ENCODE measurements at regions not wholly inside any gene's neighbourhood (a gene's known extent, or its start where the extent isn't known, plus 50 kb on each side); places are given as distances from the start of the nearest gene placed in this dataset.
"Not testable (repeated sequence)": the region's sequence is repeated elsewhere in the genome, so short reads cannot be mapped to it uniquely, and the experiment has no call there.

- no peak for DNase-seq (ENCODE audit: low read depth in 4 of 4, low spot score in 2 of 4)
Measured at GRCh38 chrX:40883021-40883619, 147.8 kb upstream of the MED14 start.

- no peak for DNase-seq (ENCODE audit: low read depth in 4 of 4, low spot score in 2 of 4)
Measured at GRCh38 chrX:40885989-40886388, 150.6 kb upstream of the MED14 start.

GRCh38 chrX:40887476-40887875, 152.1 kb upstream of the MED14 start:
- DNase-seq (ENCODE audit: low read depth in 4 of 4, low spot score in 2 of 4): no peak

GRCh38 chrX:40891798-40892197, 156.5 kb upstream of the MED14 start:
- no peak for DNase-seq (ENCODE audit: low read depth in 4 of 4, low spot score in 2 of 4)

GRCh38 chrX:40893251-40893910, 158.0 kb upstream of the MED14 start:
- DNase-seq (ENCODE audit: low read depth in 4 of 4, low spot score in 2 of 4): no peak

- no peak for DNase-seq (ENCODE audit: low read depth in 4 of 4, low spot score in 2 of 4)
Measured at GRCh38 chrX:40895246-40895645, 159.9 kb upstream of the MED14 start.

GRCh38 chrX:40897718-40898270, 162.5 kb upstream of the MED14 start:
- DNase-seq (ENCODE audit: low read depth in 4 of 4, low spot score in 2 of 4): no peak

- DNase-seq (ENCODE audit: low read depth in 4 of 4, low spot score in 2 of 4): not testable (repeated sequence)
Measured at GRCh38 chrX:40904739-40905138, 169.4 kb upstream of the MED14 start.

- DNase-seq (ENCODE audit: low read depth in 4 of 4, low spot score in 2 of 4): no peak
Measured at GRCh38 chrX:40908026-40908425, 172.7 kb upstream of the MED14 start.

GRCh38 chrX:40908857-40909475, 173.6 kb upstream of the MED14 start:
- no peak for DNase-seq (ENCODE audit: low read depth in 4 of 4, low spot score in 2 of 4)

- DNase-seq (ENCODE audit: low read depth in 4 of 4, low spot score in 2 of 4): no peak
Measured at GRCh38 chrX:40912166-40912565, 173.1 kb upstream of the USP9X start.

- DNase-seq (ENCODE audit: low read depth in 4 of 4, low spot score in 2 of 4): no peak
Measured at GRCh38 chrX:40912576-40912975, 172.7 kb upstream of the USP9X start.

- no peak for DNase-seq (ENCODE audit: low read depth in 4 of 4, low spot score in 2 of 4)
Measured at GRCh38 chrX:40920351-40920750, 164.9 kb upstream of the USP9X start.

- DNase-seq (ENCODE audit: low read depth in 4 of 4, low spot score in 2 of 4): no peak
Measured at GRCh38 chrX:40922307-40922706, 162.9 kb upstream of the USP9X start.

- DNase-seq (ENCODE audit: low read depth in 4 of 4, low spot score in 2 of 4): not testable (repeated sequence)
Measured at GRCh38 chrX:40926739-40927427, 158.4 kb upstream of the USP9X start.

- no peak for DNase-seq (ENCODE audit: low read depth in 4 of 4, low spot score in 2 of 4)
Measured at GRCh38 chrX:40928076-40928475, 157.2 kb upstream of the USP9X start.

GRCh38 chrX:40931921-40932320, 153.3 kb upstream of the USP9X start:
- DNase-seq (ENCODE audit: low read depth in 4 of 4, low spot score in 2 of 4): no peak

- no peak for DNase-seq (ENCODE audit: low read depth in 4 of 4, low spot score in 2 of 4)
Measured at GRCh38 chrX:40933132-40933705, 152.0 kb upstream of the USP9X start.

GRCh38 chrX:40933706-40934425, 151.4 kb upstream of the USP9X start:
- no peak for DNase-seq (ENCODE audit: low read depth in 4 of 4, low spot score in 2 of 4)

GRCh38 chrX:40936827-40937226, 148.4 kb upstream of the USP9X start:
- no peak for DNase-seq (ENCODE audit: low read depth in 4 of 4, low spot score in 2 of 4)
